GM21737 (cell line): ENCODE measurements at regions not wholly inside any gene's neighbourhood (a gene's known extent, or its start where the extent isn't known, plus 50 kb on each side); places are given as distances from the start of the nearest gene placed in this dataset.

ENCODE experiments used
- ATAC-seq: cut with Tn5 transposase; IDR thresholded peaks from one replicate; pipeline ENCODE4 v1.9.1; 2021; ENCODE audit warnings: mild to moderate bottlenecking, moderate library complexity; ENCODE audit not compliant: unreplicated experiment

- ATAC-seq: peak; percentile 80
Observed at GRCh38 chr5:160508780-160509361, 87.2 kb downstream of the PTTG1 start.

GRCh38 chr5:160511280-160511929, 89.8 kb downstream of the PTTG1 start:
- no peak for ATAC-seq
